Hematopoietic multipotent progenitor cell (in vitro differentiated cells): ENCODE measurements at regions not wholly inside any gene's neighbourhood (a gene's known extent, or its start where the extent isn't known, plus 50 kb on each side); places are given as distances from the start of the nearest gene placed in this dataset.

ENCODE experiments used
- DNase-seq, 3 donors: peaks; one replicate each; pipeline ENCODE4 v3.0.0-alpha.2; 2011 to 2015; ENCODE audit warnings: low read depth in 2 of 3, low spot score in 2 of 3

DNA sequence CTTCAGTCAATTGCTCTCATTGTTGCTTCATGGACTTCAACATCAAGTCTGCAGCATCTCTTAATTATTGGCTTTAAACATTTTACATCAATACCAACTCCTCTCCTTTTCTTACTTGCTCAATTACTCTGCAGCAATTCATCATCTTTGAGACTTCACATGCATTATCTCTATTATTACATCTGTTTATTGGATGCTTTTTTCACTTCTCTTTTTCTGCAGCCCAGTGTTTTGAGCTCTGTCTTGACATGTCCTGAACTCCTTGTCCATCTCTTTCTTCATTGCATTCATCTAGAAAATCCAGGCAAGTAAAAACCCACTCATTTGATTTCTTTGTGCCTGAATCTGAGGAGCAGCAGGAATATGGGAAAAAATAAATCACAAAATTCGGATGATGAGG is 647.9 kb downstream of the PLCL1 start:
- DNase-seq, result no peak

DNA sequence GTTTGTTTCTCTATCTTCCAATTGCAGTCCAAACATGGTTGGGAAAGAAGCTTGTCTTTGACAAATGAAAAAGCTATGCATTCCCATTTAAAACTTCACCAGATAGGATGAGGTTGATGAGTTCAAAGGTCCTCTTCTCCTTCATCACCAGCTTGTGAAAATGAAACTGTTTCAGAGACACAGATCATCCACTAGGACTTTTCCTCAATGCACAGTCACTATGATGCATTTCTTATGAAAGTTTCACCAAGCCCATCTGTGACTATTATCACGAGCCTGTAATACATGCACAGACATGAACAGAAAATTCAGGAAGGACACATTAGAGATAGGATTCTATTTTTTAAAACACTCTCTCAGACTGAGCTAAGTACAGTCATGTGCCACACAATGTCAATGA is 644.4 kb downstream of the PLCL1 start:
- DNase-seq, result no peak

DNA sequence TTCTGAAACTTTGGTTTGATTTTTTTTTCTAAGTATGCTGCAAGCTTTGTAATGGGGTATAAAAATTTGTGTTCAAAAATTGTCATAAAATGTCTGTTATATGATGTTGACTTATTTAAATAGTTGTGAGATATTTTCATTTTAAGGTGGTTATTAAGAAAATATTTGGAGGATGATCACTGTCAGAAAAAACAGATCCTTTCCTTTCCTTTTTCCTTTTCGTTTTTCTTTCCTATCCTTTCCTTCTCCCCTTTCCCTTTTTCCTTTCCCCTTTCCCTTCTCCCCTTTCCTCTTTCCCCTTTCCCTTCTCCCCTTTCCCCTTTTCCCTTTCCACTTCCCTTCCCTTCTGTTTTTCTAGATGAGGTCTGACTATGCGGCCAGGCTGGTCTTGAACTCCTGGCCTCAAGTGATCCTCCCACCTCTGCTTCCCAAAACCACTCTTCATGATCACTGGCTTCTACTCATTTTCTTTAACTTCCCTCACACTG is 640.5 kb downstream of the PLCL1 start:
- no peak for DNase-seq

DNA sequence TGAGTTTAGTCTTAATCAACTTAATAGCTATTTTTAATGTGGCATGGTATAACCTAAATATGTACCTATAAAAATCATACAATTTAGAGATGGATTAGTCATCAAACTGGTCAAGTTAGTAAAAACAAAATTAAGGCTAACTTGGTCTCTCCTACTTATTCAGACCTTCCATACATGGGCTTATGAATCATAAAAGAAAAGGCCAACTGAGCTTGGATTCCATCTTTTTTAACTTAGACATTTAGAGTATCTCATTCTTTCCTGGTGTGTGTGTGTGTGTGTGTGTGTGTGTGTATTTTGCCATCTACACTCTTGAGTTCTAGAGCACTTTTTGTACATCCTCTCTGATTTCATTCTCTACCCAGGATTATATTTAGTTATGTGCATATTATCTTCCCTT is 637.5 kb downstream of the PLCL1 start:
- DNase-seq, result no peak

DNA sequence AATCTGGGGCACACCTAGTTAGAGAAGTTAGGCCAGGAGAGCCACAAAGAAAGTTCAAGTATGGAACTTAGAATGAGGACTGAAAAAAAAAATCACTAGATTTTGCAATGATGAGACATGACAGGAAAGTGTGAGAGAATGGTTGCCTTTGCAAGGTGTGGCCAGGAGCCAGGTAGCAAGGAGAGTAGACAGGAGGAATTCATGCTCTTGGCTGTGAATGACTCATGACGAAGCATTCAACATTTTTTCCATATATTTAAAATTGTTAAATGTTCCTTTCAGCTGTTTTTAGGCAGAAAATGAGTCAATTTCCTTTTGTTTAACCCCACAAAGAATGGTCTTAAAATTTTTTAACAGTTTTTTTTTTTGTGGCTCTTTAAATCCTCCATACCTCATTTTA is 636.9 kb downstream of the PLCL1 start:
- DNase-seq, result no peak

DNA sequence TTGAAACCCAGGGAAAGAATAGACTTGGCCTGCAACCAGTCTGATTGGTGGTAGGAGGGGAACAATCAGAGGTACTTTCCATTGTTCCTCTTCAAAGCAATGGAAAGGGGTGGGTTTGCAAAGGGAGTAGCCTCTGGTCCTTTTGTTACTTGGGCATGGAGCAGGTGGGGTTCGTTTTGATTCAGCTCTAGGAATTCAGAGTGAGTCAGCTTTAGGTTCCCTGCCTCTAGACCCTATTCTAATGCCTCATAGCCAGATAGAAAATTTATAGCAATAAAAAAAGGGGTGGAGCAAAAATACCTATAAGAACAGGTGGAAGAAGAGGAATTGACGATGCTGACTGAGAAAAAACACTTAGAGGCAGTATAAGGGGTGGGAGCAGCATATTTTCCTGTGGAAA is 636.4 kb downstream of the PLCL1 start:
- DNase-seq, result no peak

DNA sequence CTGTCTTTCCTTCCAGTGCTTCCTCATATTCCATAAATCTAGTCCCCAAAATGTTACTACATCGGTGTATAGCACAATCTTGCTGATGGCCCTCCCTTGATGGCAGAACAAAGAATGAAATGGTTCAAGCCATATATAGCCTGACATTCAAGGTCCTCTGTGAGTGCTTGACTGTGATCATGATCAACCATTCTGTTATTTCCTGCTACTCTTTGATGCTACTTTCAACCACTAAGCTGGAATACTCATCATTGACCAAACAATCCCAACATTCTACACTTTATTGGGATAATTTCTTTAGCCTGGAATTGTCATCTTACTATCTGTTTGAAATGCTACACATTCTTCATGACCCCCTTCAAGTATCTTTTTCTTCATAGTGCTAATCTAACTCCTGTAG is 633.9 kb downstream of the PLCL1 start:
- DNase-seq, result no peak

DNA sequence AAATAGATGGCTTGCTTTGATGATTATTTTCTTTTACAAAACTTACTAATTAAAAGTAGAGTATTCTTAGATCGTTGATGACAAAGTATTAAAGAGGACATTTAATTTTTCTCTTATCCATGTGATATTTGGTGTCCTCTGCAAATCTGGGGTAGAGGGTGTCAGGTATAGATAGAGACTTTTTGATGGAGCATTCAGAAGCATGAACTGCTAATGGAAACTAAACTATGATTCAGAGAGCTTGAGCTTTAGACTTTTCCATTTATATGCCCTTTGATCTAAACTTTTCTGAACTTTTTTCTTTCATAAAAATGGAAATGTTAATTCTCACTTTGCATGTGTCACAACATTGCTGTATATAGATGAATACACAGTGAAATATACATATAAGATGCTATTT is 619.7 kb downstream of the PLCL1 start:
- no peak for DNase-seq

DNA sequence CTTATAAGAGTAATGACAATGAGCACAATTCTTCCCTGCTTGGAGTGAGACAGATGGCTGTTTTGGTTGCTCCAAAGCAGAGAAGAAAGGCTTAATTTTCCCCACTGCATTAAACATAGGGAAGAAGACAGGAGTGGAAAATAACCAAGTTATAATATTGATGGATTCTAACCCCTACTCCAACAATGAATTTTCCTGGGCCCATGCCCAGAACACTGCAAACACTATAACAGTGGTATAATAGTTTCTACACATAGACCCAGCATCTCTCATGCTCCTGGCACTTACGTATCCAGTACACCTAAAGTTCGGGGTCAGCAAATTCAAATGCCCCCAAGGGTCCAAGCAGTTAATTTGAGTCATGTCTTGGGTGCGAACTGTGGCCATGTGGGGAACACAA is 613.4 kb downstream of the PLCL1 start:
- no peak for DNase-seq

DNA sequence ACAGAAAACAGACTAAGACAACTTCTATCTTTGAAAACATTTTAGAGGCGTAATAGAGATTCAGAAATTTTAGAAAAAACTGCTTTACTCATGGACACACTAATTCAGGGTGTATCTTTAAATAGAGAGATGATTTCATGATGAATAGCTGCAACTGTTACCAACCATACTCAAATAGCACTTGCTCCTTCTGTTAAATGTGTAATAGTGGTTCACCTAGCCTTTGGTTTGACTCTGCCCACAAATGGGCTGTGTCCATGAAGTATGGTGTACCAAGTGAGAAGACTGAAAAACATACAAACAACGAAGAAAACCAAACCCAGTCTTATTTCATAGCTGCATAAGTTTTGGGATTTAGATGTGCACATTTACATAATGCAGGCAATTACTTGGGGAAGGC is 610.6 kb downstream of the PLCL1 start:
- DNase-seq, result no peak

DNA sequence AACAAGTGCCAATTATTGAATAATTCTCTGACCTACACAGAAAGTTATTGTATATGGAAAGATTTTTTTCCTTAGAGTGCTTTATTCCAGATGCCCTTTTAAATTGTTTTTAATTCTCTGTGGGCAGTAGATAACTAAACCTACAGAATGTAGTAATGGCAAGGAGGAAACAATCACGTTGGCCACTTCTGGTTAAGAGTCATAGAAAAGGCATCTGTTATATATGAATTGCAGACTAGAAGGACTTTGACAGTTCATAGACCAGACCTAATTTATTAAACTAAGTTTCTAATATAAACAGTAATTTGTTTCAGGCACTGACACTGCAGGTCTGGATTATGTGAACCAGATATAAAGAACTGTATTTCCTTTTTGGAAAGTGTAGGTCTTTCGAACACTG is 607.5 kb downstream of the PLCL1 start:
- DNase-seq, result no peak

DNA sequence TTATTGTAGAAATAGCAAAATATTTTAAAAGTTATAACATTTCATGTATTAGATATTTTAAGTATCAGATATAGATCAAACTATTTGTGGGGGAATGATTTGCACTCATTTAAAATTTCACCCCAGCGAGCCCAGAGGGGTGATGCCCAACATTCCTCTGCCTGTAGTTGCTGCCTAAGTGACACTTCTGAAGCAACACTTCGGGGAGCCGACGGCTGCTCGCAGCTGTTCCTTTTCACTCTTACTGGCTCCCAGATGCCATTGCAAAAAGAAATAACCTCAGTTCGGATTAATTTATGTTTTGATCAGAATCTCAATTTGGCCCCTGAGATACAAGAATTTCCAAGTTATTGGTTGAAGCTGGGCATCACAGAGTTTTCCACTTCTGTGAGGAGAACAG is 603.8 kb downstream of the PLCL1 start:
- DNase-seq, result no peak

DNA sequence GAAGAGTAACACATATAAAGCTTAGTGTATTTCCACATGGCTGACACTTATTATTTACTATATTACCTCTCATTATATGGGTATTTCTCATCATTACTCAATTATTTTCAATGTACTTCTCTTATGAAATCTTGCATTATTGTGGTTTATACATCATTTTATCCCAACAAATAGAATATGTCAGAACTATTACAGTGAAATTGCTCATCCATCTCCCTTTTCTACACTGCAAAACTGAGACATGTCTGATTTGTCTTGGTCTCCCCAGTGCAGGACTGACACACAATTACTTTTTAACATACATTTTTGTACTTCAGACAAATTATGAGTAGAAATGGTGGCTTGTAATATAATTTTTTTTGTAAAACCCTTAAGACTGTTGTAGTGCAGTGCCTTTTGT is 600.9 kb downstream of the PLCL1 start:
- DNase-seq, result no peak

DNA sequence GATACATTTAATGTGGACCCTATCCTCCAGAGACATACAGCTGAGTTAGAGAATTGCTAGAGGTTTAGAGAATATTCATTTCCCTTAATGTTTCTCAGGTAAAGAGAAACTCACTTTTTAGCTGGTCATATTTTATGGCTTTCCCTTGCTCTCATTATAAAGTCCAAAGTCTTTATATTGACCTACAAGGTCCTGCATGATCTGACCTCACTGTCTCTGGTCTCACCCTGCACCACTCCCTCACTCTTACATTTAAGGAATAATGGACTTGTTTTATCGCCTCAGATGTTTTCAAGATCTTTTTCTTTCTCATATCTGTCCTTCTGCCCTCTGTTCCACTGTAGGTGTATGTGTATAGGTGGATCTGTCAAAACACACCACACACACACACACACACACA is 597.3 kb downstream of the PLCL1 start:
- no peak for DNase-seq

DNA sequence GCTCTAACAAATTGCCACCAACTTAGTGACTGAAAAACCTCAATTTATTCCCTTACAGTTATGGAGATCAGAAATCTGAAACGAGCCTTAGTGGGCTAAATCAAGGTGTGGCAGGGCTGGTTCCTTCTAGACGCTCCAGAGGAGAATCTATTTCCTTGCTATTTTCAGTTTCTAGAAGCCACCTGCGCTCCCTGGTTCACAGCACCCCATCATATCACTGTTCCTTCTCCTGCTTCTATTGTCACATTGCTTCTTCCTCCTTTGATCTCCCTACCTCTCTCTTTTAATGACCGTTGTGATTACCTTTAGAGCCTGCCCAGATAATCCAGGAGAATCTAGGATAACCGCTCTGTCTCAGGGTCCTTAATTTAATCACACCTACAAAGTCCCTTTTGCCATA is 596.6 kb downstream of the PLCL1 start:
- DNase-seq, result no peak

DNA sequence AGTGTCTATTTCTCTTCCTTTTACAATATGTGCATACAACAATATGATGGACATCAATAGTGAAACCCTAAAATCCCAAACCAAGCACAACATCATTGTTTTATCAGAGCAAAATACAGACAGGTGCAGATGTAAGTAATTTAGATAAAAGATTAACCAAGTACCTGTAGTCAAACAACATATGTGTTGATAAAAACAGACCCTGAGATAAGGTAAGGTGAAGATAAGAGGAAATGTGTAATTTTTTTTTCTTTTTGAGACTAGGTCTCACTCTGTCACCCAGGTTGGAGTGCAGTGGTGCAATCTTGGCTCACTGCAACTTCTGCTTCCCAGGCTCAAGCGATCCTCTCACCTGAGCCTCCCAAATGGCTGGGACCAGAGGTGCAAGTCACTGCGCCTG is 589.8 kb downstream of the PLCL1 start:
- no peak for DNase-seq

DNA sequence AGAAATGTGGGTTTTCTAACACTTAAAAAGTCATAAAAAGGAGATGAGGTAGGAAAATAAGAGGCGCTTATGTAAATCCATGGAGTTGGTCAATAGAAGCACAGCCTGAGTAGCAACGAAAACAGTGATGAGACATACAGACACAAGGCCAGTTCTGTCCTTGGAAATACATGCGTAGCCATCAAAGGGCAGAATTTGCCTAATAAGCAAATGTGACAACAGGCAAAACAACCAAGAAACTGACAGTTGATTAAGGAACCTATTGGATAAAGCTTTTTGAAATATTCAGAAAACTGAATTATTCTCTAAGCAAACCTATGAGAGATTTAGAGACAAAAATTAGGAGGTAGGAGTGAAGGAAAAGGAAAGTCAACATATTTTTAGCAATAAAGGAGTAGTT is 586.3 kb downstream of the PLCL1 start:
- DNase-seq, result no peak

DNA sequence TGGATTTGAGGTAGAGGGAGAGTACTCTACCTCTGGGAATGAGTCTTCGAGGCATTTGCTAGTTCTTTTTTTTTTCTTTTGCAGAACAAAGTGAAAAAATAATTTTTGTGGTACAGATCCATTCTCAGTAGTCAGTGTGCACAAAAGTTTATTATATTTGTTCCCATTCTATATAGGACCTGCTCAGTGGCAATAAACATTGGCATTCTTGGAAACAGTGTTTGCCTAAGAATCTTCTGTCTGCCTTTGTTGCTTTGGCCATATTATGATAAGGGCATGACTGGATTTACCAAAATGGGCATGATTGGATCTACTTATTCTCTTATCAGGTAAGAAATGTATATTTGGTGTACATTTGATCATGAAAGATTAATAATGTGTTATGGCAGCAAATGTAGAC is 583.3 kb downstream of the PLCL1 start:
- no peak for DNase-seq

DNA sequence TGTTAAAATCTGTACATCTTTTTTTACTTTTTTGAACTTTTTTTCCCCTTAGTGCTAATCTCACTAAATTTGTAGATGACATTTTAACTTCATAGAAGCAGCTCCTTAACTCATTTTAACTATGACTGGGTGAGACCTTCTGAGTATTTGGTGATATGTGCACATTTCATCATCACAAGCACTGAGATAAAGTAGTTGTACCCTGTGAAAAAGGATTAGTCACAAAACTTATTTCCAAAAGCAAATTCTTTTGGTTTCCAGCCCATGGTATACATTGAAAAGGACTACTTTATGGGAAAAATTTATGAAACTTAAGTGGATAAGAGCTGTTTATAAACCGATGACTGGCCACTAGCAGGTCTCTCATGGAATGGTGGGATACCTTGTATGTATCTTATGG is 581.5 kb downstream of the PLCL1 start:
- DNase-seq, result no peak

DNA sequence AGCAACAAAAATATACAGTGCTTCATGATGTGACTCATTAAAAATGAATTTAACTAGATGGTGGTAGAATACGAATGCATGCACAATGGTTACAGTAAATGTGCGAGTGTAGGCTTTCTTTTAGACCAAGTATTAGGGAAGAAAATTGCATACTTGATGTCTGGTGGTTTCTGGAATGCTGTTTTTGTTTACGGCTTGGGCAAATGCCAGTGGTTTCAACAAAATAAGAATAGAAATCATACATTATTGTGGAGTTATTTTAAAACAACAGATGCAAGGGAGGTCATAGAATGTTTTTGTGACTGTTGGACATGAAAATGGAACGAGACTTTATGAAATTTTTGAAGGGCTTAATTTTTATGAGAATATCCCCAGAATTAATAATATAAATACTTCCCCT is 580.9 kb downstream of the PLCL1 start:
- no peak for DNase-seq

DNA sequence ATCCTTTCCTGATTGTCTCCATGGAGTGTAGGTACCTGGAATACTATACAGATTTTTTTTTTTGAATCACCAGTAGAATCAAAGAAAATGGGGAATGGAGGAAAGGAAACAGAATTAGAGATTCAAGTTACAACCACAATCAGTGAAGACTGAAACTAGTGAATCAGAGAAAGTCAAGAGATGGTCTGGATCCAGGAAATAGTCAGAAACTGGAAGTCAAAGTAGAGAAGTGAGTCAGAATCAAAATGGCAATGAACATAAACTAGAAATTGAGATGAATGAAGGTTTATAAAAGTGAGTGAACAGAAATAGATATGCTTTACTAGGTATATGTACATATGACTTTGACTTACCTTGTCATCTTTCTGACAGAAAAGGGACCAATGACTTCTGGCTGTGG is 579.0 kb downstream of the PLCL1 start:
- DNase-seq, result no peak

DNA sequence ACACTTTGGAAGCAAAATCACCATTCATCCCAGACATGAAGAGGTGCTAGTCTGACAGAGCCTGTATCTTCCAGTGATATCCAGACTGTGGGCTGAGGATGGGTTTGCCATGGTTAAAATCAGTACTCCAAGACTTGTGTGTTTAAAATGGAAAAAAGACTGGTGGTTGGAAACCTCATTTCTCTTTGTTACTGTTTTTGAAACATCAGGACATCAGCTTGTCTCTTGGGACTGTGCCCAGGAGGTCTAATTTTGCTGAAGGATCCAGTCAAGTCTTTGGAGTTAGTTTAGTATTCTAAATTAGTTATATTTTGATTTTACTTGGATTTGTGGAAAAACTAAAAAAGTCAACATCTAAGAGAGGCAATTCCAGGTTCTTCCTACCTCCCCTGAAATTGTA is 578.4 kb downstream of the PLCL1 start:
- no peak for DNase-seq

DNA sequence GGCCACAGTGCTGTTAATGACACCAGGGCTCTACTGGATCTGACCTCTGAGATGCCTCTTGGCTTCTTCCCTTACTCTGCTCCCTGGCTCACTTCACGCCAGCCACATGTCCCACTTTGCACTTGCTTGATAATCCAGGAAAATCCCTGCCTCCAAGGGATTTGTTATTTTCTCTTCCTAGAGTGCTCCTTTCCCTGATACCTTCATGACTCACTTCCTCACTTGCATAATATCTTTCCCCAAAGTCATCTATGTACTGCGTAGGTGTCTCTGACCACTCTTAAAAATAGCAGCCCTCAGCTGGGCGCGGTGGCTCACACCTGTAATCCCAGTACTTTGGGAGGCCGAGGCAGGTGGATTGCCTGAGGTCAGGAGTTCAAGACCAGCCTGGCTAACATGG is 572.3 kb downstream of the PLCL1 start:
- no peak for DNase-seq

DNA sequence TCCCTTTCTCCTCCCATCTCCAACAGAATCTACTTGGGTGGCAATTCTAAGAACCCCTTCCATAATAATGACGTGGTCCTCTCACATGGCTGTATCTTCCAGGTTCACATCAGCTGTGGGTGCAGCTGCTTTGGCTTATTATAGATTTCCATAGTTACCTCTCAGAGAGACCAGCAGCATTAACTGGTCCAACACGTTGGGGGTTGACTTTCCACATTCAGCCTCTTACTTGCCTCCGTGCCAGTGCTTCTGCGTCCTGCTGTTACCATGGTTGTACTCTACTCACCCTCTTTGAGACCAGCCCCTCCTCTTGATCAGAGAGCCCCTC is 570.7 kb downstream of the PLCL1 start:
- DNase-seq, result no peak
